Keratinocyte (primary cell): ENCODE measurements at regions not wholly inside any gene's neighbourhood (a gene's known extent, or its start where the extent isn't known, plus 50 kb on each side); places are given as distances from the start of the nearest gene placed in this dataset.

Experiments
- DNase-seq: peaks from one replicate; pipeline ENCODE4 v3.0.0-alpha.2; 2011; ENCODE audit warnings: low read depth, missing footprints, low spot score
- FAIRE-seq: peaks from 2 replicates; lab custom pipeline; 2011; peaks lifted over from hg19 to GRCh38; lab: Jason Lieb, UNC
- H2AFZ ChIP-seq: 2 replicates; pipeline ENCODE4 v1.6.0; 2012; ENCODE audit warnings: low read length, control low read depth, inconsistent platforms; ENCODE audit not compliant: control insufficient read depth
- H3K27ac ChIP-seq: 2 replicates; pipeline ENCODE4 v1.5.1; 2011; ENCODE audit warnings: low read length; ENCODE audit not compliant: control insufficient read depth, insufficient read depth
- H3K27me3 ChIP-seq: 3 replicates; pipeline ENCODE4 v1.6.0; 2011; ENCODE audit warnings: low read length; ENCODE audit not compliant: control insufficient read depth, insufficient read depth; ENCODE audit errors: extremely low read depth
- H3K36me3 ChIP-seq, 2 experiments: 2 replicates in 1 of 2; 3 replicates in 1 of 2; pipeline ENCODE4 v1.5.1; 2011; ENCODE audit warnings: low read length in 2 of 2, mild to moderate bottlenecking in 1 of 2; ENCODE audit not compliant: control insufficient read depth in 2 of 2, insufficient read depth in 2 of 2; ENCODE audit errors: extremely low read depth in 1 of 2
- H3K4me1 ChIP-seq: 3 replicates; pipeline ENCODE4 v1.5.1; 2011; ENCODE audit warnings: low read length; ENCODE audit not compliant: control insufficient read depth, insufficient read depth; ENCODE audit errors: extremely low read depth
- H3K4me2 ChIP-seq: 3 replicates; pipeline ENCODE4 v1.6.0; 2011; ENCODE audit warnings: low read depth, low read length; ENCODE audit not compliant: control insufficient read depth, insufficient read depth; ENCODE audit errors: extremely low read depth
- H3K4me3 ChIP-seq, 3 experiments: fragments of 200-600 bp in 1 of 3; sonication (generic) in 1 of 3; 2 replicates in 2 of 3; 3 replicates in 1 of 3; pipeline ENCODE4 v1.5.1; 2011 to 2016; ENCODE audit warnings: low read length in 3 of 3, mild to moderate bottlenecking in 3 of 3, control low read depth in 2 of 3, inconsistent platforms in 1 of 3, low read depth in 1 of 3, mixed read lengths in 1 of 3, mixed run types in 1 of 3, moderate library complexity in 1 of 3; ENCODE audit not compliant: control insufficient read depth in 2 of 3, insufficient read depth in 2 of 3; ENCODE audit errors: extremely low read depth in 1 of 3
- H3K79me2 ChIP-seq: 2 replicates; pipeline ENCODE4 v1.6.0; 2012; ENCODE audit warnings: low read length; ENCODE audit not compliant: control insufficient read depth, insufficient read depth
- H3K9ac ChIP-seq: 3 replicates; pipeline ENCODE4 v1.6.0; 2011; ENCODE audit warnings: low read length; ENCODE audit not compliant: control insufficient read depth, insufficient read depth; ENCODE audit errors: extremely low read depth
- H3K9me1 ChIP-seq: 3 replicates; pipeline ENCODE4 v1.6.0; 2011; ENCODE audit warnings: low read length; ENCODE audit not compliant: control insufficient read depth, insufficient read depth; ENCODE audit errors: extremely low read depth
- H3K9me3 ChIP-seq: 2 replicates; pipeline ENCODE4 v1.5.1; 2012; ENCODE audit warnings: low read depth, low read length; ENCODE audit not compliant: control insufficient read depth
- H4K20me1 ChIP-seq: 3 replicates; pipeline ENCODE4 v1.6.0; 2011; ENCODE audit warnings: low read length; ENCODE audit not compliant: control insufficient read depth, insufficient read depth; ENCODE audit errors: extremely low read depth
- CTCF ChIP-seq, 3 experiments: IDR thresholded peaks in 1 of 3; conservative IDR thresholded peaks in 1 of 3; optimal IDR thresholded peaks in 1 of 3; 2 replicates in 2 of 3; 3 replicates in 1 of 3; pipeline versions ENCODE3 to v1.5.1; 2011; ENCODE audit warnings: low read length in 3 of 3, mild to moderate bottlenecking in 3 of 3, moderate library complexity in 2 of 3, control low read depth in 1 of 3, inconsistent platforms in 1 of 3; ENCODE audit not compliant: insufficient read depth in 2 of 3; ENCODE audit errors: extremely low read depth in 1 of 3
- EZH2 ChIP-seq: IDR thresholded peaks from one replicate; pipeline ENCODE4 v1.6.1; 2012; ENCODE audit warnings: inconsistent platforms, mild to moderate bottlenecking, low read length, moderate library complexity
- dilution Hi-C: fragments of 300-500 bp; cut with MboI; formaldehyde crosslinking; loops from one replicate; pipeline ENCODE4 v1.7.0; 2020; ENCODE audit warnings: low sequenced_read_pairs; ENCODE audit not compliant: extremely low pct_ligation_motif_present

- dilution Hi-C loops, result no loop called here
- DNase-seq (no peak), FAIRE-seq (no peak)
- Histone ChIP-seq H3K9me1 (no peaks in the 10 kb centered on the region), H4K20me1 (no peaks in the 10 kb centered on the region), H3K9ac (no peak overlapping the region), H3K79me2 (no peaks in the 10 kb centered on the region), H3K36me3 (no peaks in the 10 kb centered on the region), H3K9me3 (no peaks in the 10 kb centered on the region), H3K4me2 (no peak overlapping the region), H3K27me3 (no peaks in the 10 kb centered on the region), H3K4me1 (no peaks in the 10 kb centered on the region), H2AFZ (no peak overlapping the region), H3K4me3 (no peak overlapping the region), H3K27ac (no peak overlapping the region)
- TF ChIP-seq EZH2 (no peak), CTCF (optimal IDR thresholded peaks at IDR 0.05 in 1 of 3, IDR thresholded peaks at IDR 0.05 in 1 of 3, conservative IDR thresholded peaks at IDR 0.05 in 1 of 3; ENCODE audit: extremely low read depth in 1 of 3, insufficient read depth in 2 of 3, low read length in 3 of 3) (no peak)
Observed at GRCh38 chr2:16202266-16203020, 262.1 kb downstream of the MYCN start.

- dilution Hi-C loops, result no loop called here
- Histone ChIP-seq H3K79me2 (no peaks in the 10 kb centered on the region), H2AFZ (no peak overlapping the region), H4K20me1 (no peaks in the 10 kb centered on the region), H3K4me1 (no peaks in the 10 kb centered on the region), H3K4me2 (no peak overlapping the region), H3K4me3 (no peak overlapping the region), H3K36me3 (no peaks in the 10 kb centered on the region), H3K27me3 (no peaks in the 10 kb centered on the region), H3K9ac (no peak overlapping the region), H3K27ac (no peak overlapping the region), H3K9me3 (no peaks in the 10 kb centered on the region), H3K9me1 (no peaks in the 10 kb centered on the region)
- no peak for DNase-seq
- no peak for TF ChIP-seq EZH2
- TF ChIP-seq CTCF (optimal IDR thresholded peaks at IDR 0.05 in 1 of 3, IDR thresholded peaks at IDR 0.05 in 1 of 3, conservative IDR thresholded peaks at IDR 0.05 in 1 of 3; ENCODE audit: extremely low read depth in 1 of 3, insufficient read depth in 2 of 3, low read length in 3 of 3), result no peak
- FAIRE-seq, result no peak
Observed at GRCh38 chr2:16201848-16202247, 261.5 kb downstream of the MYCN start.
